CD4-positive, CD25-positive, alpha-beta regulatory T cell (primary cell): ENCODE measurements at regions not wholly inside any gene's neighbourhood (a gene's known extent, or its start where the extent isn't known, plus 50 kb on each side); places are given as distances from the start of the nearest gene placed in this dataset.
"Not testable (repeated sequence)": the region's sequence is repeated elsewhere in the genome, so short reads cannot be mapped to it uniquely, and the experiment has no call there.

ENCODE experiments used
- ATAC-seq, 2 donors: fragments of 150-1000 bp; cut with Tn5 transposase; one replicate each; pipeline ENCODE4 v1.10.0; 2021; ENCODE audit warnings: low read depth in 2 of 2, moderate number of reproducible peaks in 2 of 2, moderate library complexity in 1 of 2
- DNase-seq, 3 donors: peaks; one replicate each; pipeline versions ENCODE4 v3.0.0 to v3.0.0-alpha.2; 2012 to 2022; ENCODE audit warnings: mixed read lengths in 1 of 3
- H3K27ac ChIP-seq: one replicate; pipeline ENCODE4 v1.7.0; 2013; ENCODE audit warnings: mild to moderate bottlenecking, low read length; ENCODE audit not compliant: insufficient read depth, poor library complexity, severe bottlenecking
- H3K27me3 ChIP-seq: one replicate; pipeline ENCODE4 v1.7.0; 2013; ENCODE audit warnings: low read length; ENCODE audit not compliant: control insufficient read depth, insufficient read depth
- H3K36me3 ChIP-seq: one replicate; pipeline ENCODE4 v1.7.0; 2013; ENCODE audit warnings: mild to moderate bottlenecking, low read length, moderate library complexity; ENCODE audit not compliant: control insufficient read depth, insufficient read depth
- H3K4me1 ChIP-seq: 2 replicates; pipeline ENCODE4 v1.7.0; 2013; ENCODE audit warnings: mild to moderate bottlenecking, low read length; ENCODE audit not compliant: insufficient read depth, control insufficient read depth, poor library complexity, severe bottlenecking
- H3K4me3 ChIP-seq: one replicate; pipeline ENCODE4 v1.7.0; 2013; ENCODE audit warnings: low read depth, mild to moderate bottlenecking, low read length, moderate library complexity
- H3K9me3 ChIP-seq, 2 experiments: 1 replicate in 1 of 2; 2 replicates in 1 of 2; pipeline ENCODE4 v1.7.0; 2013; ENCODE audit warnings: low read length in 2 of 2, mild to moderate bottlenecking in 1 of 2, moderate library complexity in 1 of 2; ENCODE audit not compliant: control insufficient read depth in 2 of 2
- H3K27ac Mint-ChIP-seq, 3 donors: one replicate each; pipeline ENCODE4 v1.8.0; 2020 to 2022; ENCODE audit warnings: mild to moderate bottlenecking in 3 of 3, mixed read lengths in 3 of 3, moderate library complexity in 2 of 3
- H3K27me3 Mint-ChIP-seq: one replicate; pipeline ENCODE4 v1.8.0; 2022; ENCODE audit warnings: mild to moderate bottlenecking, mixed read lengths
- H3K36me3 Mint-ChIP-seq: one replicate; pipeline ENCODE4 v1.8.0; 2020; ENCODE audit warnings: mixed read lengths
- H3K4me1 Mint-ChIP-seq, 4 donors: one replicate each; pipeline ENCODE4 v1.8.0; 2020 to 2022; ENCODE audit warnings: mixed read lengths in 4 of 4, mild to moderate bottlenecking in 1 of 4
- H3K4me3 Mint-ChIP-seq, 4 donors: one replicate each; pipeline ENCODE4 v1.8.0; 2020 to 2022; ENCODE audit warnings: mild to moderate bottlenecking in 4 of 4, mixed read lengths in 4 of 4, moderate library complexity in 3 of 4
- H3K9me3 Mint-ChIP-seq, 7 donors: one replicate each; pipeline ENCODE4 v1.8.0; 2020 to 2022; ENCODE audit warnings: mixed read lengths in 7 of 7, mild to moderate bottlenecking in 3 of 7, moderate library complexity in 2 of 7

DNA sequence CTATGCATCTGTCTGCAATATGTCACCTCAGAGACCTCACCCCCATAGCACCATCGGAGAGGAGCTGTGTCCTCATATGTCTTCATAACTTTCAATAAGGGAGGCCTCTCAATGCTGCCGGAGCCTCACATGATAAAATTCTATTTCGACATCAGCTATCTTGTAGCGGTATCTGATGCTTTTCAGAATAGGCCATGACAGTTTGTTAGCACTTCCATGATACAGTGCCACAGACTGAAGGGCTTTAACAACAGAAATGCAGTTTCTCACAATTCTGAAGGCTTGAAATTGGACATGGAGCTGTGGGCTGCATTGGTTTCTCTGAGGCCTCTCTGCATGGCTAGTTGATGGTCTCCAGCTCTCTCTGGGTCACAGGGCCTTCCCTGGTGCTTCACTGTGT, 125.0 kb upstream of the PZP start:
- Mint-ChIP-seq H3K36me3 (peaks cover 10% of the 10 kb centered on the region), H3K4me1 (peaks cover 0 to 6% (median 3%) of the 10 kb centered on the region in 4 donors), H3K27me3 (no peaks in the 10 kb centered on the region), H3K9me3 (peaks cover 0 to 9% (median 0%) of the 10 kb centered on the region in 7 donors), H3K4me3 (no peak overlapping the region), H3K27ac (no peak overlapping the region)
- H3K36me3 ChIP-seq: no peaks in the 10 kb centered on the region
- ATAC-seq (no peak), DNase-seq (no peak)
- no peaks in the 10 kb centered on the region for H3K4me1 ChIP-seq
- H3K27ac ChIP-seq: no peak overlapping the region
- H3K27me3 ChIP-seq: no peaks in the 10 kb centered on the region
- H3K4me3 ChIP-seq: no peak overlapping the region
- no peaks in the 10 kb centered on the region for H3K9me3 ChIP-seq

DNA sequence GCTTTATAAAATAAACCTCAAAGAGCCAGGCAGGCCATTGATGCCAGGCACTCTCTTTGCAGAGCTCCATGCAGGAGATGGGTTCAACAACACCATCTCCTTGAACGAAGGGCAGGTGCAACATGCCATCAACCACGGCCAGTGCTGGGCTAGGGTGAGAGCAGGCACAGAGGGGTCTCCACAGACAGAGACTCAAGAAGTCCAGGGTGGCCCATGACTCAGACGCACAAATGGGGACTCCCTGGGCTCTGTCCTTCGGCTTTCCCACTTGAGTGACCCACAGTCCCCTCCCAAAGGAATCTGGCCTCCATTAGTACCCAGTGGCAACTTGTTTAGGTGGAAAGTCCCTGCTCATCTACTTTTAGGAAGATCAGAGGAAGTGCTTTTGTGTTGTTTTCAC, 124.4 kb upstream of the PZP start:
- H3K9me3 ChIP-seq: no peaks in the 10 kb centered on the region
- no peak overlapping the region for H3K27ac ChIP-seq
- no peaks in the 10 kb centered on the region for H3K27me3 Mint-ChIP-seq
- no peak overlapping the region for H3K27ac Mint-ChIP-seq
- DNase-seq: no peak
- no peak for ATAC-seq
- peaks cover 0 to 7% (median 3%) of the 10 kb centered on the region in 4 donors for H3K4me1 Mint-ChIP-seq
- no peak overlapping the region for H3K4me3 ChIP-seq
- no peaks in the 10 kb centered on the region for H3K36me3 ChIP-seq
- no peak overlapping the region for H3K4me3 Mint-ChIP-seq
- H3K27me3 ChIP-seq: no peaks in the 10 kb centered on the region
- peaks cover 0 to 8% (median 0%) of the 10 kb centered on the region in 7 donors for H3K9me3 Mint-ChIP-seq
- H3K36me3 Mint-ChIP-seq: peaks cover 12% of the 10 kb centered on the region
- no peaks in the 10 kb centered on the region for H3K4me1 ChIP-seq

DNA sequence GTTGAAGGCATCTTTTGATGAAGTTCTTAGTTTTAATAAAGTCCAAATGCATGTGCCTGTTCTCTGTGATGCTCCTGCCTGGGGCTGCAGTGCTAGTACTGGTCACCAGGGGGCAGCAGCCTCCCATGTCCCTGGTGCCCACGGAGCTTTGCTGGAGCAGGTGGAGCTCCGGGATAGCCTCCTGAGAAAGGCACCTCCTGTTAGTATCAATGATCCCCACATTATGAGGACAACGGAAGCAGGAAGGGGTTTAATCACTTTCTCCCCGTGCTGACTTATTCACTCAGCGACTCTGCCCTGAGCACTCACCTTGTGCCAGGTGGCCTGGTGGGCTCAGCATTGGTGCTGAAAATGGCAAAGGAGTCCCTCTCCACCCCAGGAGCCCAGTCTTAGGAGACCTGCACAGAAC, 123.0 kb upstream of the PZP start:
- H3K4me3 ChIP-seq: no peak overlapping the region
- H3K9me3 ChIP-seq: no peaks in the 10 kb centered on the region
- H3K4me1 ChIP-seq: no peaks in the 10 kb centered on the region
- Mint-ChIP-seq H3K9me3 (peaks cover 0 to 2% (median 0%) of the 10 kb centered on the region in 7 donors), H3K27ac (peak overlapping the region; percentile 15 to 64 (median 36)), H3K27me3 (no peaks in the 10 kb centered on the region), H3K4me3 (no peak overlapping the region), H3K4me1 (peaks cover 0 to 18% (median 5%) of the 10 kb centered on the region in 4 donors), H3K36me3 (peaks cover 8% of the 10 kb centered on the region)
- no peaks in the 10 kb centered on the region for H3K36me3 ChIP-seq
- H3K27ac ChIP-seq: no peak overlapping the region
- peak; percentile 72 to 85 for ATAC-seq
- H3K27me3 ChIP-seq: no peaks in the 10 kb centered on the region
- peak; percentile 40 to 66 (median 57) for DNase-seq

DNA sequence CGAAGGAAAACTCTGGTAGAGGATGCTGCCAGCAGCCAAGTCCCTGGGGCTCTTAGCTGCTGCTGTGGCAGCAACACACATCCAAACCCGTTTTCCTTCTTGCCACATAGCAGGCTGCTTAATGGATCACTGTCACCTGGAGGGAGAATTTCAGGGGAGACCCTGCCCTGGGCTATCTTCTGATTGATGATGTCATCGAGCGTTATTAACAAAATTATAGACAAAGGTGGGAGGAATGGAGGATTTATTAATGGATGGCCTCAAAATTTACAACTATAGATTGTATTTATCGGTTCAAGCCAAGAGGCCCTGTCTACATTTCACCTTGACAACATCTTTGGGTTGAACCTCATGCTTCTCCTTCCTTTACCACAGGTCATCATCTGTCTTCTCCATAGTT, 120.8 kb upstream of the PZP start:
- Mint-ChIP-seq H3K27me3 (no peaks in the 10 kb centered on the region), H3K36me3 (peaks cover 8% of the 10 kb centered on the region), H3K27ac (no peak overlapping the region), H3K9me3 (no peaks in the 10 kb centered on the region), H3K4me1 (peaks cover 0 to 18% (median 5%) of the 10 kb centered on the region in 4 donors), H3K4me3 (no peak overlapping the region)
- H3K36me3 ChIP-seq: no peaks in the 10 kb centered on the region
- H3K9me3 ChIP-seq: no peaks in the 10 kb centered on the region
- no peaks in the 10 kb centered on the region for H3K27me3 ChIP-seq
- ATAC-seq (no peak), DNase-seq (no peak)
- no peaks in the 10 kb centered on the region for H3K4me1 ChIP-seq
- no peak overlapping the region for H3K27ac ChIP-seq
- no peak overlapping the region for H3K4me3 ChIP-seq

DNA sequence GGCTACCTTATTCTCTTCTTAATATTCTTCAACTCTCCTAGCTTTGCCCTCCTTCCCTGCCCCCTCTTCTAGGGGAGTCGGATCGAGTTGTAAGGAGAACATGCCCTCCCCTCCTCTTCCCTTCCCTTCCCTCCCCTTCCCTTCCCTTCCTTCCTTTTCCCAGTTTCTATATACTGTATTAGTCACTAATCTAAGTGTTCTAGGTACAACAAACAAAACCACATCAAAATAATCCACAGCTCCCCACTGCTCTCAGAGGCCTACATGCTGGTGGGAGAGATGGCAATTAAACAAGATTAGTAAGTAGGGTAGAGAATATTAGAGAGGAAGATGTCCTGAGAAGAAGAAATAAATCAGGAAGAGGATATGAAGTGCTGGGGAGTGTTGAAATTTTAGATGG, 119.9 kb upstream of the PZP start:
- no peaks in the 10 kb centered on the region for H3K27me3 Mint-ChIP-seq
- H3K9me3 Mint-ChIP-seq: no peaks in the 10 kb centered on the region
- H3K27ac Mint-ChIP-seq: peak overlapping the region in 1 of 3 donors; percentile 60
- peaks cover 0 to 18% (median 5%) of the 10 kb centered on the region in 4 donors for H3K4me1 Mint-ChIP-seq
- Histone ChIP-seq H3K27ac (no peak overlapping the region), H3K9me3 (no peaks in the 10 kb centered on the region), H3K4me1 (no peaks in the 10 kb centered on the region), H3K36me3 (no peaks in the 10 kb centered on the region), H3K4me3 (no peak overlapping the region), H3K27me3 (no peaks in the 10 kb centered on the region)
- H3K36me3 Mint-ChIP-seq: peaks cover 8% of the 10 kb centered on the region
- no peak overlapping the region for H3K4me3 Mint-ChIP-seq
- DNase-seq (no peak), ATAC-seq (no peak)

DNA sequence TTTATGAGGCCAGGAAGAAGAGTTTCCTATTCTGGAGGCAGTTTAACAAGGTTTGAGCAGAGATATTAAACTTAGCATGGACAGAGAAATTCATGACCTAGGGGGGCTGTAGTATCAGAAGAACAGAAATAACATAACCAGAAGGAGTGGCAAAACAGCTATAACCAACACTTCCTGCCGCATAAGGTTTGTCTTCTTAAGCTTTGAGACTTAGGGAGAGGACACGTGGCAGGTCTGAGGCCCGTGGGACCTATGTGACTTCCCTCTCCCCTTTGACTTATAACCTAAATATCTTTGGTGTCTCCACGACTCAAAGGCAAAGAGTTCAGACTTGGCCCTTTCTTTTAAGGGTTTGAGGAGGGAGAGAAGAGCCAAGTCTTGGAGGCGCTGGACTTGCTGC, 119.1 kb upstream of the PZP start:
- H3K27ac Mint-ChIP-seq: no peak overlapping the region
- no peak overlapping the region for H3K4me3 Mint-ChIP-seq

DNA sequence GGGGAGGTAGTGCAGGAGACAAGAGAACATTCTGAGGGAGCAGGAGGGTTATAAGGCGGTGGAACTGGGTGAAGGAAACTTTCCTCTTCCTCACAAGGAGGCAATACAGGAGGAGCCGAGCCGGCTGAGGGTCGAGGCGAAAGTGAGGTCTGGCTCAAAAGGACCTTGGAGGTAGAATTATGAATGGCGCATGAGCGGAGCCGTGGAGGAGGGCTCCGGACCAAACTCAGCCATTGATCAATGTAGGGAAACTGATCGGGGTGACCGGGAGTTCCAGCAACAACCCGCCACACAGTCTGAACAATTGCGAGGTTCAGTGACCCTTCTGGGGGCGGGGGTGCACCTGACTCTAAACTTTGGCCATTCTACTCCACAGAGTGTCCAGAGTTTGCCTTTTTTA, 118.7 kb upstream of the PZP start:
- H3K4me1 ChIP-seq, H3K4me3 Mint-ChIP-seq, H3K9me3 ChIP-seq, H3K4me3 ChIP-seq, H3K27ac Mint-ChIP-seq, H3K27me3 Mint-ChIP-seq, ATAC-seq, H3K9me3 Mint-ChIP-seq, H3K36me3 ChIP-seq, DNase-seq, H3K27ac ChIP-seq, H3K36me3 Mint-ChIP-seq, H3K27me3 ChIP-seq: not testable (repeated sequence)
- peaks cover 0 to 18% (median 5%) of the 10 kb centered on the region in 4 donors for H3K4me1 Mint-ChIP-seq

More for the DNA sequence above, 119.1 kb upstream of the PZP start:
- no peaks in the 10 kb centered on the region for H3K27me3 ChIP-seq
- ATAC-seq (no peak), DNase-seq (peak in 1 of 3 donors; percentile 36)
- H3K4me1 ChIP-seq: no peaks in the 10 kb centered on the region
- Mint-ChIP-seq H3K27me3 (no peaks in the 10 kb centered on the region), H3K9me3 (no peaks in the 10 kb centered on the region), H3K4me1 (peaks cover 0 to 18% (median 5%) of the 10 kb centered on the region in 4 donors), H3K36me3 (peaks cover 8% of the 10 kb centered on the region)
- no peaks in the 10 kb centered on the region for H3K9me3 ChIP-seq
- H3K27ac ChIP-seq: no peak overlapping the region
- H3K4me3 ChIP-seq: no peak overlapping the region
- no peaks in the 10 kb centered on the region for H3K36me3 ChIP-seq

DNA sequence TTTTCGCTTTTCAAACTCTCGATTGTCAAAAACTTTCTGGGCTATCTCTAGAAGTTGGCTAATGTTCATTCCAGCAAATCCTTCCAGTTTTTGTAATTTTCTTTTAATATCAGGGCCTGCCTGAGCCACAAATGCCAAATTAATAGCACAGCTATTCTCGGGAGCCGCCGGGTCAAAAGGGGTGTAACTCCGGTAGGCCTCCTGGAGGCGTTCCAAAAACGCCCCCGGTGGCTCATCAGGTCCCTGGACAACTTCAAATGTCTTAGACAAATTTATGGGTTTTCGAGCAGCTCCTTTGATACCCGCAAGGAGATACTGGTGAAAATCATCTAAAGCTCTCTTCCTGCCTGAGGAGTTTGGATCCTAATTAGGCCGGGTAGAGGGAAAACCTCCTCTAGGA, 117.9 kb upstream of the PZP start:
- no peak overlapping the region for H3K4me3 Mint-ChIP-seq
- no peak for DNase-seq
- H3K36me3 Mint-ChIP-seq: peaks cover 8% of the 10 kb centered on the region
- H3K27ac ChIP-seq: no peak overlapping the region
- no peaks in the 10 kb centered on the region for H3K9me3 Mint-ChIP-seq
- no peaks in the 10 kb centered on the region for H3K27me3 ChIP-seq
- H3K9me3 ChIP-seq: no peaks in the 10 kb centered on the region
- no peak overlapping the region for H3K4me3 ChIP-seq
- no peak overlapping the region for H3K27ac Mint-ChIP-seq
- no peaks in the 10 kb centered on the region for H3K27me3 Mint-ChIP-seq
- H3K4me1 Mint-ChIP-seq: peaks cover 0 to 15% (median 3%) of the 10 kb centered on the region in 4 donors
- no peaks in the 10 kb centered on the region for H3K4me1 ChIP-seq
- no peaks in the 10 kb centered on the region for H3K36me3 ChIP-seq
- ATAC-seq: no peak
